ENCODE measurements at regions not wholly inside any gene's neighbourhood (a gene's known extent, or its start where the extent isn't known, plus 50 kb on each side); places are given as distances from the start of the nearest gene placed in this dataset.

- Histone ChIP-seq H3K9me2 (replicated peaks; ENCODE audit: insufficient read depth, low read length) (no peaks in the 10 kb centered on the region), H3K4me3 (ENCODE audit: insufficient read depth, low read length, poor library complexity, severe bottlenecking) (no peak overlapping the region), H3K79me2 (ENCODE audit: insufficient read depth, low read length) (no peaks in the 10 kb centered on the region), H2AFZ (ENCODE audit: low read depth, low read length, severe bottlenecking) (no peak overlapping the region), H3K9me3 (ENCODE audit: insufficient read depth, low read length) (no peaks in the 10 kb centered on the region), H3F3A (ENCODE audit: insufficient read depth) (no peaks in the 10 kb centered on the region), H3K4me2 (ENCODE audit: low read depth, low read length, poor library complexity, severe bottlenecking) (no peak overlapping the region), H3K36me3 (ENCODE audit: low read length) (no peaks in the 10 kb centered on the region), H3K9ac (ENCODE audit: low read length) (no peak overlapping the region), H3K27me3 (ENCODE audit: low read length) (no peaks in the 10 kb centered on the region), H3K27ac (ENCODE audit: low read depth, low read length) (no peak overlapping the region), H4K20me1 (ENCODE audit: low read depth, low read length) (no peaks in the 10 kb centered on the region)
- TF ChIP-seq CTCF (IDR thresholded peaks at IDR 0.05; ENCODE audit: insufficient read depth, low read length, poor library complexity, severe bottlenecking) (no peak), EZH2phosphoT487 (conservative IDR thresholded peaks at IDR 0.05; ENCODE audit: low read length) (no peak)
These were observed 132.9 kb upstream of the DIO2 start for GRCh38 chr14:80344208-80344607.

- no peaks in the 10 kb centered on the region for H3K9me3 ChIP-seq (ENCODE audit: insufficient read depth, low read length)
- no peaks in the 10 kb centered on the region for H3F3A ChIP-seq (ENCODE audit: insufficient read depth)
- H3K27ac ChIP-seq (ENCODE audit: low read depth, low read length): no peak overlapping the region
- no peaks in the 10 kb centered on the region for H3K9me2 ChIP-seq (replicated peaks; ENCODE audit: insufficient read depth, low read length)
- no peaks in the 10 kb centered on the region for H4K20me1 ChIP-seq (ENCODE audit: low read depth, low read length)
- H3K27me3 ChIP-seq (ENCODE audit: low read length): no peaks in the 10 kb centered on the region
- H3K4me2 ChIP-seq (ENCODE audit: low read depth, low read length, poor library complexity, severe bottlenecking): no peak overlapping the region
- no peak overlapping the region for H2AFZ ChIP-seq (ENCODE audit: low read depth, low read length, severe bottlenecking)
- TF ChIP-seq EZH2phosphoT487 (conservative IDR thresholded peaks at IDR 0.05; ENCODE audit: low read length): no peak
- TF ChIP-seq CTCF (IDR thresholded peaks at IDR 0.05; ENCODE audit: insufficient read depth, low read length, poor library complexity, severe bottlenecking): no peak
- H3K36me3 ChIP-seq (ENCODE audit: low read length): no peaks in the 10 kb centered on the region
- H3K79me2 ChIP-seq (ENCODE audit: insufficient read depth, low read length): no peaks in the 10 kb centered on the region
- no peak overlapping the region for H3K9ac ChIP-seq (ENCODE audit: low read length)
- H3K4me3 ChIP-seq (ENCODE audit: insufficient read depth, low read length, poor library complexity, severe bottlenecking): no peak overlapping the region
These were observed 125.4 kb upstream of the DIO2 start for GRCh38 chr14:80336608-80337106.

DNA sequence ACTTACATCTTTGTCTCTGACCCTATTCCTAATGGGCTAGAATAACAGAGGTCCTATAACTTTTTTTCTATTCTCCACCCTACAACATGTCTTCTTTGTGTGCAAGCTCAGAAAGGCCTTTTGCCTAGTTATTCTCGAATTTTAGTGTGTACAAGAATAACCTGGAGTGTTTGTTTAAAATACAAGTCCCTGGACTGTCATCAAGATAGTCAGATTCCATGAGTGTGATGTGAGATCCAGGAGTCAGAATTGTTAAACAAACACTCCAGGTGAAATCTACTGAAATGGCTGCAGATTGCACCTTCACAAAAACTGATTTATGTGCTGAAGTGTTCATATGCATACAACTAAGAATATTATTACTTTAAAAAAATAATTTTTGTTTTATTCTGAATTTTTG lies 114.4 kb upstream of the DIO2 start:
- Histone ChIP-seq H3K36me3 (ENCODE audit: low read length) (no peaks in the 10 kb centered on the region), H3K27ac (ENCODE audit: low read depth, low read length) (no peak overlapping the region), H3K9ac (ENCODE audit: low read length) (no peak overlapping the region), H3K9me2 (replicated peaks; ENCODE audit: insufficient read depth, low read length) (no peaks in the 10 kb centered on the region), H3K4me2 (ENCODE audit: low read depth, low read length, poor library complexity, severe bottlenecking) (no peak overlapping the region), H3K9me3 (ENCODE audit: insufficient read depth, low read length) (no peaks in the 10 kb centered on the region), H3K27me3 (ENCODE audit: low read length) (no peaks in the 10 kb centered on the region), H4K20me1 (ENCODE audit: low read depth, low read length) (no peaks in the 10 kb centered on the region), H3K79me2 (ENCODE audit: insufficient read depth, low read length) (no peaks in the 10 kb centered on the region), H3K4me3 (ENCODE audit: insufficient read depth, low read length, poor library complexity, severe bottlenecking) (no peak overlapping the region), H2AFZ (ENCODE audit: low read depth, low read length, severe bottlenecking) (no peak overlapping the region), H3F3A (ENCODE audit: insufficient read depth) (no peaks in the 10 kb centered on the region)
- TF ChIP-seq EZH2phosphoT487 (conservative IDR thresholded peaks at IDR 0.05; ENCODE audit: low read length) (no peak), CTCF (IDR thresholded peaks at IDR 0.05; ENCODE audit: insufficient read depth, low read length, poor library complexity, severe bottlenecking) (no peak)
